Liver (tissue), 8 donors: ENCODE measurements at regions not wholly inside any gene's neighbourhood (a gene's known extent, or its start where the extent isn't known, plus 50 kb on each side); places are given as distances from the start of the nearest gene placed in this dataset.

ENCODE experiments used
- DNase-seq: peaks from one replicate; pipeline ENCODE4 v3.0.0-alpha.2; 2017; ENCODE audit warnings: low spot score
- H3K27ac ChIP-seq, 2 donors: one replicate each; pipeline ENCODE4 v1.7.0; 2013; ENCODE audit warnings: inconsistent platforms in 2 of 2, low read length in 2 of 2, control low read depth in 1 of 2, low read depth in 1 of 2, mild to moderate bottlenecking in 1 of 2
- H3K27me3 ChIP-seq, 4 donors: one replicate each; pipeline versions ENCODE4 v1.6.1 to v1.7.0; 2013; ENCODE audit warnings: low read length in 3 of 4, inconsistent platforms in 1 of 4, mild to moderate bottlenecking in 1 of 4, moderate library complexity in 1 of 4; ENCODE audit not compliant: control insufficient read depth in 4 of 4, insufficient read depth in 4 of 4
- H3K36me3 ChIP-seq, 4 donors: one replicate each; pipeline versions ENCODE4 v1.6.1 to v1.7.0; 2013; ENCODE audit warnings: low read length in 3 of 4, mild to moderate bottlenecking in 3 of 4, low read depth in 1 of 4, moderate library complexity in 1 of 4; ENCODE audit not compliant: control insufficient read depth in 4 of 4, insufficient read depth in 3 of 4
- H3K4me1 ChIP-seq, 4 donors: one replicate each; pipeline versions ENCODE4 v1.6.1 to v1.7.0; 2013; ENCODE audit warnings: low read length in 3 of 4, mild to moderate bottlenecking in 3 of 4, moderate library complexity in 1 of 4; ENCODE audit not compliant: control insufficient read depth in 4 of 4, insufficient read depth in 4 of 4
- H3K4me3 ChIP-seq, 3 donors: one replicate each; pipeline versions ENCODE4 v1.6.1 to v1.7.0; 2013; ENCODE audit warnings: low read length in 3 of 3, control low read depth in 1 of 3, low read depth in 1 of 3, mild to moderate bottlenecking in 1 of 3
- H3K9ac ChIP-seq, 2 donors: one replicate each; pipeline ENCODE4 v1.7.0; 2013; ENCODE audit warnings: low read length in 2 of 2, mild to moderate bottlenecking in 2 of 2, moderate library complexity in 2 of 2, control low read depth in 1 of 2, low read depth in 1 of 2
- H3K9me3 ChIP-seq, 4 donors: one replicate each; pipeline versions ENCODE4 v1.6.1 to v1.7.0; 2013; ENCODE audit warnings: low read length in 3 of 4; ENCODE audit not compliant: control insufficient read depth in 4 of 4
- EGR1 ChIP-seq, 2 donors: IDR thresholded peaks; 2 replicates each; pipeline ENCODE4 v1.6.1; 2016 to 2018; ENCODE audit warnings: antibody characterized with exemption in 2 of 2, low read depth in 2 of 2
- FOXA1 ChIP-seq: IDR thresholded peaks from 2 replicates; pipeline ENCODE4 v1.6.1; 2016; ENCODE audit warnings: antibody characterized with exemption
- FOXA2 ChIP-seq: IDR thresholded peaks from 2 replicates; pipeline ENCODE4 v1.6.1; 2016; ENCODE audit warnings: antibody characterized with exemption
- GABPA ChIP-seq, 2 donors: IDR thresholded peaks in 1 of 2; conservative IDR thresholded peaks in 1 of 2; 2 replicates each; pipeline ENCODE4 v1.6.1; 2016; ENCODE audit warnings: antibody characterized with exemption in 2 of 2, mild to moderate bottlenecking in 1 of 2, moderate library complexity in 1 of 2
- HNF4G ChIP-seq: IDR thresholded peaks from 2 replicates; pipeline ENCODE4 v1.6.1; 2016; ENCODE audit warnings: antibody characterized with exemption
- MAX ChIP-seq: IDR thresholded peaks from 2 replicates; pipeline ENCODE4 v1.6.1; 2016; ENCODE audit warnings: antibody characterized with exemption
- REST ChIP-seq: IDR thresholded peaks from 2 replicates; pipeline ENCODE4 v1.6.1; 2016; ENCODE audit warnings: antibody characterized with exemption, mild to moderate bottlenecking
- RXRA ChIP-seq, 2 donors: IDR thresholded peaks; 2 replicates each; pipeline ENCODE4 v1.6.1; 2017 to 2018; ENCODE audit warnings: antibody characterized with exemption in 2 of 2, mild to moderate bottlenecking in 1 of 2
- TAF1 ChIP-seq: conservative IDR thresholded peaks from 2 replicates; pipeline ENCODE4 v1.6.1; 2016; ENCODE audit warnings: antibody characterized with exemption, mild to moderate bottlenecking
- YY1 ChIP-seq: IDR thresholded peaks from 2 replicates; pipeline ENCODE4 v1.6.1; 2016; ENCODE audit warnings: antibody characterized with exemption, mild to moderate bottlenecking
- WGBS: extraction: QIAGEN DNeasy Blood & Tissue Kit; methylation state at CpG from one replicate; pipeline ENCODE4 v1.1.7; 2013; 5-methylcytosine and 5-hydroxymethylcytosine counted together
- TF ChIP-seq, protein P1 (sequence below): IDR thresholded peaks from 2 replicates; pipeline ENCODE4 v1.6.1; 2016; ENCODE audit warnings: antibody characterized with exemption
- TF ChIP-seq, protein P2 (sequence below): fragments of 150-350 bp; IDR thresholded peaks from 2 replicates; pipeline ENCODE4 v1.5.1; 2017; ENCODE audit warnings: improper control_type of control experiment, low read depth, low read length; ENCODE audit not compliant: missing input control
- donor health status: healthy.
- donor health status: healthy.
- donor health status: healthy.
- donor health status: healthy.
- donor health status: healthy.

DNA sequence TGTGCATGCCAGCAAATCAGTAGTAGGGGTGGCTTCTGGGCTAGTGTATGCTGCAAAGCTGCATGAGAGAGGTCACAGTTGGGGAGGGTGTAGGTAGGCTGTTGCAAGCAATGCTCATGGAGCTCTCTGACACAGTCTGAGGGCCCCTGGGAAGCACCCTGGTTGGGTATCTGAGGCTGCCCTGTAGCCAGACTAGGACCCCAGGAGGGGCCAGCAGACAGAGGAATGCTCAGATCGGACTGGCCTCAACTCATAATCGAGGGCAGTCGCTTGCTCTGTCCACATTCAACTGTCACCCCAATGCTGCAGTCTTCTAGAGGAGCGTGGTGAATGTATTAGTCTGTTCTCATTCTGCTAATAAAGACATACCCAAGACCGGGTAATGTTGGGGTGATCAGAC lies 204.0 kb upstream of the ALG10 start:
- no peak for TF ChIP-seq FOXA2
- no peak for TF ChIP-seq REST
- no peak for TF ChIP-seq HNF4G
- TF ChIP-seq RXRA (IDR thresholded peaks at IDR 0.05), result no peak
- TF ChIP-seq, protein P1, sequence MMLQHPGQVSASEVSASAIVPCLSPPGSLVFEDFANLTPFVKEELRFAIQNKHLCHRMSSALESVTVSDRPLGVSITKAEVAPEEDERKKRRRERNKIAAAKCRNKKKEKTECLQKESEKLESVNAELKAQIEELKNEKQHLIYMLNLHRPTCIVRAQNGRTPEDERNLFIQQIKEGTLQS, result no peak
- TF ChIP-seq YY1, result no peak
- Histone ChIP-seq H3K9ac (no peak overlapping the region), H3K4me3 (no peak overlapping the region), H3K27me3 (no peaks in the 10 kb centered on the region), H3K27ac (no peak overlapping the region), H3K36me3 (no peaks in the 10 kb centered on the region), H3K9me3 (no peaks in the 10 kb centered on the region), H3K4me1 (no peaks in the 10 kb centered on the region)
- no peak for DNase-seq
- 79% methylated on average over 5 of the region's 5 CpGs for WGBS

DNA sequence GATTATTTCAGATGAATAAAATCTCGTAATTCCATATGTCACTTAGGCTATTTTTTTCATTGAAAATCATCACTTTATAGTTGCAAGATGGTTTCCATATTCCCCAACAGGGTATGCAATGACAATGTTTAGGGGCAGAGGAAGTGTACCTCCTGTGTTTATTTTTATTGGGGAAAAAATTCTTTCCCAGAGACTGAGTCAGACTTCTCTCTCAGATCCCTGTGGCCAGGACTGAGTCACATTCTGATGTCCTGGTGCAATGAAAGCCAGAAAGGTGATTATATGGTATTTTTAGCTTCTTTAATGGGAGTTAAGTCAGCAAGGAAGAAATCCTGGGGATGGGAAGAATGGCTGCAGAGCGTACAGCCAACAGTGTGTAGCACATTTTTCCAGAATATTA lies 196.9 kb upstream of the ALG10 start:
- no peak overlapping the region for H3K9ac ChIP-seq
- no peak for DNase-seq
- no peaks in the 10 kb centered on the region for H3K36me3 ChIP-seq
- H3K27me3 ChIP-seq, result no peaks in the 10 kb centered on the region
- H3K4me3 ChIP-seq, result no peak overlapping the region
- TF ChIP-seq RXRA (IDR thresholded peaks at IDR 0.05) (no peak), MAX (no peak), FOXA1 (no peak), TAF1 (no peak), EGR1 (IDR thresholded peaks at IDR 0.05; ENCODE audit: low read depth in 2 of 2) (no peak), GABPA (IDR thresholded peaks at IDR 0.05 in 1 of 2, conservative IDR thresholded peaks at IDR 0.05 in 1 of 2) (no peak)
- TF ChIP-seq, protein P2, sequence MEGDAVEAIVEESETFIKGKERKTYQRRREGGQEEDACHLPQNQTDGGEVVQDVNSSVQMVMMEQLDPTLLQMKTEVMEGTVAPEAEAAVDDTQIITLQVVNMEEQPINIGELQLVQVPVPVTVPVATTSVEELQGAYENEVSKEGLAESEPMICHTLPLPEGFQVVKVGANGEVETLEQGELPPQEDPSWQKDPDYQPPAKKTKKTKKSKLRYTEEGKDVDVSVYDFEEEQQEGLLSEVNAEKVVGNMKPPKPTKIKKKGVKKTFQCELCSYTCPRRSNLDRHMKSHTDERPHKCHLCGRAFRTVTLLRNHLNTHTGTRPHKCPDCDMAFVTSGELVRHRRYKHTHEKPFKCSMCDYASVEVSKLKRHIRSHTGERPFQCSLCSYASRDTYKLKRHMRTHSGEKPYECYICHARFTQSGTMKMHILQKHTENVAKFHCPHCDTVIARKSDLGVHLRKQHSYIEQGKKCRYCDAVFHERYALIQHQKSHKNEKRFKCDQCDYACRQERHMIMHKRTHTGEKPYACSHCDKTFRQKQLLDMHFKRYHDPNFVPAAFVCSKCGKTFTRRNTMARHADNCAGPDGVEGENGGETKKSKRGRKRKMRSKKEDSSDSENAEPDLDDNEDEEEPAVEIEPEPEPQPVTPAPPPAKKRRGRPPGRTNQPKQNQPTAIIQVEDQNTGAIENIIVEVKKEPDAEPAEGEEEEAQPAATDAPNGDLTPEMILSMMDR, result no peak
- no peak overlapping the region for H3K27ac ChIP-seq
- no peaks in the 10 kb centered on the region for H3K4me1 ChIP-seq
- WGBS, result 32% methylated on average over 2 of the region's 2 CpGs
- H3K9me3 ChIP-seq, result no peaks in the 10 kb centered on the region

DNA sequence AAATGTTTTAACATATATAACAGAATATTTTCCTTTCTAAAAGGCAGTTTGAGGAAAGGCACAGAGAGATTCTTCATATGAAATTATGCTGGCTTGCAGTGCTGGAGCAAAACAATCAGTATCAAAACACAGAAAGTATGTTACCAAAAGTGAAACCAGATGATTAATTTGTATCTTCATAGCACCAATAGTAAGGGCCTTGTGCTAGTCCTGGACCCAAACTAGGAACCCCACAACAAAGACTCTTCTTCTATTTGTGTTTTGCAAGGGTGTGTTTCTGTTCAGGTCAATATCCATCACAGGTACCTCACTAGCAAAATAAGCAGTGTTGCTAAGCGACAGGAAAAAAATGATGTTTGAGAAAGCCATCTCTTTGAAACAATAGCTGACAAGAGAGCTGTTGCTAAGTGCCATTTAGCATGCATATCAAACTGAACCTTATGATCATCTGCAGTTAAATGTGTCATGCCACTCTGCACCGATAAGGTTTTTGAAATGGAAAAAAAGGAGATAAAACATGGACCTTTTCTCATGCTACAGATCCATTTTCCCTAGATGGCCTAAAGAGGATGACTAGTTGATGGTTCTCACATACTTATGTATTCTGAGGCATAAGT lies 196.2 kb upstream of the ALG10 start:
- WGBS, result 59% methylated on average over 2 of the region's 2 CpGs

More for the DNA sequence above, 196.2 kb upstream of the ALG10 start:
- DNase-seq, result no peak
- Histone ChIP-seq H3K4me3 (no peak overlapping the region), H3K27me3 (no peaks in the 10 kb centered on the region), H3K36me3 (no peaks in the 10 kb centered on the region), H3K9ac (no peak overlapping the region), H3K9me3 (no peaks in the 10 kb centered on the region), H3K27ac (no peak overlapping the region), H3K4me1 (no peaks in the 10 kb centered on the region)
- TF ChIP-seq EGR1 (IDR thresholded peaks at IDR 0.05; ENCODE audit: low read depth in 2 of 2) (no peak), HNF4G (no peak)
